Uterus (tissue), 3 donors: ENCODE measurements at regions not wholly inside any gene's neighbourhood (a gene's known extent, or its start where the extent isn't known, plus 50 kb on each side); places are given as distances from the start of the nearest gene placed in this dataset.

Experiments used
- DNase-seq, 2 donors: peaks; one replicate each; pipeline ENCODE4 v3.0.0-alpha.2; 2019 to 2020
- H3K27ac ChIP-seq, 2 donors: fragments of 200-600 bp; sonication (generic); 1 replicate in 1 of 2; 2 replicates in 1 of 2; pipeline ENCODE4 v1.5.1; 2016 to 2018
- H3K27me3 ChIP-seq, 2 donors: fragments of 200-600 bp; sonication (generic); one replicate each; pipeline ENCODE4 v1.5.1; 2018 to 2019; ENCODE audit warnings: control low read depth in 1 of 2
- H3K36me3 ChIP-seq, 2 donors: fragments of 200-600 bp; sonication (generic); one replicate each; pipeline ENCODE4 v1.5.1; 2019; ENCODE audit warnings: control low read depth in 1 of 2
- H3K4me1 ChIP-seq, 2 donors: fragments of 200-600 bp; sonication (generic); one replicate each; pipeline ENCODE4 v1.5.1; 2018 to 2019; ENCODE audit warnings: control low read depth in 1 of 2
- H3K4me3 ChIP-seq, 2 donors: fragments of 200-600 bp; sonication (generic); 1 replicate in 1 of 2; 2 replicates in 1 of 2; pipeline ENCODE4 v1.5.1; 2018 to 2019; ENCODE audit warnings: mild to moderate bottlenecking in 1 of 2
- H3K9me3 ChIP-seq, 2 donors: fragments of 200-600 bp; sonication (generic); one replicate each; pipeline ENCODE4 v1.5.1; 2019; ENCODE audit warnings: control low read depth in 1 of 2
- CTCF ChIP-seq, 4 experiments: fragments of 200-600 bp in 2 of 4; fragments of 450-650 bp in 2 of 4; sonication (generic) in 2 of 4; IDR thresholded peaks; one replicate each; pipeline ENCODE4 v1.5.1; 2016 to 2019; ENCODE audit warnings: antibody characterized with exemption in 4 of 4, mild to moderate bottlenecking in 2 of 4, moderate library complexity in 1 of 4
- POLR2A ChIP-seq, 2 donors: fragments of 450-650 bp; IDR thresholded peaks; one replicate each; pipeline ENCODE4 v1.6.1; 2016; ENCODE audit warnings: antibody characterized with exemption in 2 of 2, mild to moderate bottlenecking in 1 of 2, moderate library complexity in 1 of 2
- intact Hi-C: fragments of 100-400 bp; cut with DNase I; formaldehyde crosslinking; loops from one replicate; pipeline ENCODE4 v1.15.1; 2023; ENCODE audit warnings: low total_unique reads
- donor health status: DM: yes; HTN: yes; CAD: no.

GRCh38 chr2:236942554-236942953 lies 143.1 kb upstream of the COPS8 start:
- DNase-seq, result no peak
- Histone ChIP-seq H3K27me3 (no peaks in the 10 kb centered on the region), H3K4me1 (no peaks in the 10 kb centered on the region), H3K4me3 (no peak overlapping the region), H3K9me3 (no peaks in the 10 kb centered on the region), H3K27ac (no peak overlapping the region), H3K36me3 (no peaks in the 10 kb centered on the region)
- intact Hi-C loops, result no loop called here
- no peak for TF ChIP-seq CTCF (IDR thresholded peaks at IDR 0.05)
- TF ChIP-seq POLR2A (IDR thresholded peaks at IDR 0.05), result no peak

- no peak for DNase-seq
- intact Hi-C loops, result no loop called here
- no peak for TF ChIP-seq POLR2A (IDR thresholded peaks at IDR 0.05)
- TF ChIP-seq CTCF (IDR thresholded peaks at IDR 0.05), result no peak
- H3K36me3 ChIP-seq, result no peaks in the 10 kb centered on the region
- H3K4me1 ChIP-seq, result no peaks in the 10 kb centered on the region
- H3K4me3 ChIP-seq, result no peak overlapping the region
- H3K27ac ChIP-seq, result no peak overlapping the region
- no peaks in the 10 kb centered on the region for H3K27me3 ChIP-seq
- no peaks in the 10 kb centered on the region for H3K9me3 ChIP-seq
Measured at GRCh38 chr2:236943068-236943467, 142.6 kb upstream of the COPS8 start.

GRCh38 chr2:236943841-236944513 lies 141.7 kb upstream of the COPS8 start:
- intact Hi-C loops, result no loop called here
- no peak for TF ChIP-seq POLR2A (IDR thresholded peaks at IDR 0.05)
- TF ChIP-seq CTCF (IDR thresholded peaks at IDR 0.05), result no peak
- Histone ChIP-seq H3K27ac (no peak overlapping the region), H3K4me1 (no peaks in the 10 kb centered on the region), H3K27me3 (no peaks in the 10 kb centered on the region), H3K36me3 (no peaks in the 10 kb centered on the region), H3K4me3 (no peak overlapping the region), H3K9me3 (no peaks in the 10 kb centered on the region)
- DNase-seq, result no peak

- no peaks in the 10 kb centered on the region for H3K27me3 ChIP-seq
- intact Hi-C loops, result no loop called here
- H3K27ac ChIP-seq, result no peak overlapping the region
- no peaks in the 10 kb centered on the region for H3K4me1 ChIP-seq
- no peaks in the 10 kb centered on the region for H3K36me3 ChIP-seq
- TF ChIP-seq CTCF (IDR thresholded peaks at IDR 0.05) (no peak), POLR2A (IDR thresholded peaks at IDR 0.05) (no peak)
- no peaks in the 10 kb centered on the region for H3K9me3 ChIP-seq
- no peak overlapping the region for H3K4me3 ChIP-seq
- no peak for DNase-seq
Measured at GRCh38 chr2:236944561-236944960, 141.1 kb upstream of the COPS8 start.

GRCh38 chr2:236945431-236946016 lies 140.2 kb upstream of the COPS8 start:
- Histone ChIP-seq H3K4me1 (no peaks in the 10 kb centered on the region), H3K9me3 (no peaks in the 10 kb centered on the region), H3K27ac (no peak overlapping the region), H3K36me3 (no peaks in the 10 kb centered on the region), H3K27me3 (no peaks in the 10 kb centered on the region), H3K4me3 (no peak overlapping the region)
- TF ChIP-seq CTCF (IDR thresholded peaks at IDR 0.05), result no peak
- TF ChIP-seq POLR2A (IDR thresholded peaks at IDR 0.05), result no peak
- no peak for DNase-seq
- intact Hi-C loops, result no loop called here
